HG02642 (cell line): ENCODE measurements at regions not wholly inside any gene's neighbourhood (a gene's known extent, or its start where the extent isn't known, plus 50 kb on each side); places are given as distances from the start of the nearest gene placed in this dataset.
"Not testable (repeated sequence)": the region's sequence is repeated elsewhere in the genome, so short reads cannot be mapped to it uniquely, and the experiment has no call there.

Experiments used
- ATAC-seq: cut with Tn5 transposase; IDR thresholded peaks from one replicate; pipeline ENCODE4 v1.9.1; 2021; ENCODE audit warnings: mild to moderate bottlenecking; ENCODE audit not compliant: unreplicated experiment, poor library complexity

- not testable (repeated sequence) for ATAC-seq
Observed at GRCh38 chr9:67331634-67332033, 339.3 kb upstream of the SPATA31A3 start.

GRCh38 chr9:67313409-67313808 lies 321.1 kb upstream of the SPATA31A3 start:
- not testable (repeated sequence) for ATAC-seq

DNA sequence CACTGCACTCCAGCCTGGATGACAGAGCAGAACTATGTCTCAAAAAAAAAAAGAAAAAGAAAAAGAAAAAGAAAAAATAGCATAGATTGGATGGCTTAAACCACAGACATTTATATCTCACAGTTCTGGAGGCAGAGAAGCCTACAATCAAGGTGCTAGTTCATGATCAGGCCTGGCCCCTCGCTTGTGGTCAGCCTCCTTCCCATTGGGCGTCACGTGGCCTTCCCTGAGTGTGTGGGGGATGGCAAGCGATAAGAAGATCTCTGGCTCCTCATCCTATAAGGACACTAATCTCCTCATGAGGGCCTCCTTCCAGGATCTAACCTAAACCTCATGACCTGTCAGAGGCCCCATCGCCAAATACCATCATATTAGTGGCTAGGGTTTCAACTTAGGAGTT lies 320.2 kb upstream of the SPATA31A3 start:
- not testable (repeated sequence) for ATAC-seq

- not testable (repeated sequence) for ATAC-seq
Observed at GRCh38 chr9:67307109-67307508, 314.8 kb upstream of the SPATA31A3 start.

DNA sequence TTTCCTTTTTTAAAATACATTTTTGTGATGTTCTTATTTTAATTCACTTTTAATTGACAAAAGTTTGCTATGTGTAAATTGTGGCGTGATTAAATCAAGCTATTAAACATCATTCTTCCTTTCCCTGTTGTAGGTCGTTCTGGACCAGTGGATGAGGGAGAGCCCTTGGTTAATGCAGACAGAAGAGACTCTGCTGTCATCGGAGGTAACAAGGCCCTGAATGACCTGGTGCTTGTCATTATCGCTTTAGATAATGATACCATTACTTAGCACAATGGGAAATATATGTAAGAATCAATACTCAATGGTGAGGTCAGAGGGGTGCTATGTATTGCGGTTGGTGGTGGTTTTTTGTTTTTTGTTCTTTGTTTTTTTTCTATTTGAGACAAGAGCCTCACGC lies 296.4 kb upstream of the SPATA31A3 start:
- not testable (repeated sequence) for ATAC-seq

DNA sequence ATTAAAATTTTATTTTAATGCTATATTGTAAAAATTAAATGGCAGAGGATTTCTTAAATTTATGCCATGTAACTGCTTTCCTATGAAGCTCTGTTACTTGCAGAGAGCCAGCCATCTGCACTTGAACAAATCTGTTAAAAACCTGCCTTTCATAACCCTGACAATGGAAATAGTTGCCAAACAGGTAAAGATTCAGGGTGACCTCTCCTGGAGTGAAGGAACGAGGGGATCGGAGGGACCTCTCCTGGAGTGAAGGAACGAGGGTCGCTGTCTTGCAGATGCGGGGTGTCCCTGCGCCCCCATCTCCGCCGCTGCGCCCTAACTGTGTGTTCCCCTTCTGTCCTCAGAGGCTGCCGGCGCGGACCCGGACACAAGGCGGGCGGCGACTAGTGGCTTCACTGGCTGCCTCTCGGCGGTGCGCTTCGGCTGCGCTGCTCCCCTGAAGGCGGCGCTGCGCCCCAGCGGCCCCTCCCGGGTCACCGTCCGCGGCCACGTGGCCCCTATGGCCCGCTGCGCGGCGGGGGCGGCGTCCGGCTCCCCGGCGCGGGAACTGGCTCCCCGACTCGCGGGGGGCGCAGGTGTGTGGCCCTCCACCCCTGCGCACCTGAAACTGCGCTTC lies 295.9 kb upstream of the SPATA31A3 start:
- not testable (repeated sequence) for ATAC-seq

- ATAC-seq: not testable (repeated sequence)
Observed at GRCh38 chr9:67284299-67284698, 291.9 kb upstream of the SPATA31A3 start.

DNA sequence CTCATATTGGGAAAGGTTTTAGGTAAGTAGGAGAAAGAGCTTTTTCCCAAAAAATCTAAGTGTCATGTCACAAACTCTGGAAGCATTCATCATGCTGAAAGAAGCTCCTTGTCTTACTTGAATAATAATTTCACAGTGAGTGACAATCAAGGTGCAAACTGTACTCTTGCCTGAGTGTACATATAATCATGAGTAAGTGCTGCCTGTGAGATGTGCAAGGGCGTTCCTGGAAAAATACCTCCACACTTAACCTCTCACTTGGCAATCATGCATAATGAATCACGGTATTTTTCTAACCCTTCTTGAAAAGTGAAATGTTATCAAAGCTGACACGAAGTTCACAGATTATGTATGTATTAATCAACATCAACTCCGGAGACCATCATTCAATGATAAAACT lies 289.2 kb upstream of the SPATA31A3 start:
- ATAC-seq: not testable (repeated sequence)

- ATAC-seq: not testable (repeated sequence)
Observed at GRCh38 chr9:67269692-67270091, 277.3 kb upstream of the SPATA31A3 start.

DNA sequence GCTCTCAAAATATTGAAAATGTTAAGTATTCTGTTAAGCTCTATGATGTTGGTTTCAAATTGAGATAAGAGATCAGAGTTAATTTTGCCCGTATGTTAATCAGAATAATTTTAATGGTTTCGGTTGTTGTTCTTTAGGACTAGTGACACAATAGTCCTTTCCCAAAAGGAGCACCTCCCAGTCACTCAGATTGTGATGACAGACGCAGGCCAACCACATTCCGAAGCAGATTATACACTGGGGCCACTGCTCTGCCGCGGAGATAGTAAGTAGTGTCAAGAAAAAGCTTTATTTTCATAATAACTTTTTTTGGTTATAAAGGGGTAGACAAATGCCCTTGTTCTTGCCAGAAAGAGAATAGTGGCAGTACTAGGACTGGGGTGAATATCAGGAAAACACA lies 265.5 kb upstream of the SPATA31A3 start:
- not testable (repeated sequence) for ATAC-seq

DNA sequence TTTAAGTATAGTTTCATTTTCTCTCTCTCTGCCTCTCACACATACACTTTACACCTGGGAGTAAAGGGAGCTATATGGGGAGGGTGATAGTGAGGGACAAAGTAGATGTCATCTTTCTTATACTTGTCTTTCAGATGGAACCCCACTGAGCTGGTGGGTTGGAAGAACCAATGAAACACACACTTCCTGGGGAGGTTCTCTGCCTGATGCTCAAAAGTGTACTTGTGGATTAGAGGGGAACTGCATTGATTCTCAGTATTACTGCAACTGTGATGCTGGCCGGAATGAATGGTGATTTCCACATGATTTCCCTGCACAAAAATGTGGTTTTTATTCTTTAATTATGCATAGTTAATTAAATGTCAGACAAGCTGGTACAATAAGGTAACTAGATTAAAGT lies 256.6 kb upstream of the SPATA31A3 start:
- not testable (repeated sequence) for ATAC-seq

DNA sequence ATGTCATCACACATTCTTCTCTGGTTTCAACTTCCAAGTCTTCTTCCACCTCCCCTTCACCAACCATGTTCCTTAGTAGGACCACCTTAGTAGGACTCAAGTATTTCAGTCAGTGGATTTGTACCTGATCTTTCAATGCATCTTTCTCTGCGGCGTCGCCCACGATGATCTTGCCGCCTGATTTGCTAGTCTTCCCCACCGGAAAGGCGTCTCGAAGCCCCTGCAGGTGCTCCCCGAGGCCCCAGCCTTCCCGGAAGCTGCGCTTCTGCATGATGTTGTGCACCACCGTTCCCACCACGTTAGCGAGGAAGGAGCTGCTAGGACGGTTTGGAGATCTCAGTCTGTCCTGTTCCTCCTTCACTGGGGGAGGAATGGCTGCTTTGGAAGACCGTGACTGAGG lies 219.7 kb upstream of the SPATA31A3 start:
- not testable (repeated sequence) for ATAC-seq

- ATAC-seq: not testable (repeated sequence)
Observed at GRCh38 chr9:67210842-67211241, 218.5 kb upstream of the SPATA31A3 start.

- ATAC-seq: not testable (repeated sequence)
Observed at GRCh38 chr9:67208831-67209437, 216.6 kb upstream of the SPATA31A3 start.

DNA sequence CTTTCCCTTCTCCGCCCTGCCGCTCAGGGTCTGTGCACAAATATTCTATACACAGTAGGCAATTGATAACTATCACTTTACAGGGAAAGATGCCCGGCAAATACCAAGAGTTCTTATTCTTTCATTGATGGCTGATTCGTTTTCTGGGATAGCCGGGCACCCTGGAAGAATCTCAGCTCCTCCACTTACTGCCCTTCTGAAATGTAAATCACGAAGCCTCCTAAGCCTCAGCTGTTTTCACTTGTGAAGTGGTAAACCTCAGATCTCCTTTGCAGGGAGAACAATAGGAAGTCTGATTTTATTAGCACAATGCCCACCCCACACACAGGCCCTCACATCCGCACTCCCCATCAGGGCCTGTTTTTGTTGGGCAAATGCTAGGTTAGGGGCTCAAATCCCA lies 203.8 kb upstream of the SPATA31A3 start:
- not testable (repeated sequence) for ATAC-seq

GRCh38 chr9:67195357-67195756 lies 203.0 kb upstream of the SPATA31A3 start:
- not testable (repeated sequence) for ATAC-seq

- not testable (repeated sequence) for ATAC-seq
Observed at GRCh38 chr9:67179185-67179584, 186.8 kb upstream of the SPATA31A3 start.

DNA sequence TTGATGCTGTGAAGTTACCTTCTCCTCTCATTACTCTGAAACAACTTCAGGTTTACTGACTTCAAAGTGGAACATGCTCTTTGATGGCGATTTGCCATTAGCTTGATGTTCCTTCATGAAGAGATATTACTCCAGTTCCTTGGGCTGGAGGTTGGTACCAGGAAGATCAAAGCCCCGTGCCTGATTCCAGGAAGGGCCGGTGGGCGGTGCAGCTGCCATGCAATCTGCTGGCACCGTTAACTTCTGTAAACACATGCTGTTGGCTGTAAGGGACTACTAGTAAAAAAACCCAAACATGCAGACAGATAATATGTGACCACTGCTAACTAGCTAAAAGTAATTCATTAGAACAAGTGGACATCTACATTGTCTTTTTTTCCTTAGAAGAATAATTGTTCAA lies 182.8 kb upstream of the SPATA31A3 start:
- ATAC-seq: not testable (repeated sequence)

- ATAC-seq: not testable (repeated sequence)
Observed at GRCh38 chr9:67171721-67172120, 179.4 kb upstream of the SPATA31A3 start.

DNA sequence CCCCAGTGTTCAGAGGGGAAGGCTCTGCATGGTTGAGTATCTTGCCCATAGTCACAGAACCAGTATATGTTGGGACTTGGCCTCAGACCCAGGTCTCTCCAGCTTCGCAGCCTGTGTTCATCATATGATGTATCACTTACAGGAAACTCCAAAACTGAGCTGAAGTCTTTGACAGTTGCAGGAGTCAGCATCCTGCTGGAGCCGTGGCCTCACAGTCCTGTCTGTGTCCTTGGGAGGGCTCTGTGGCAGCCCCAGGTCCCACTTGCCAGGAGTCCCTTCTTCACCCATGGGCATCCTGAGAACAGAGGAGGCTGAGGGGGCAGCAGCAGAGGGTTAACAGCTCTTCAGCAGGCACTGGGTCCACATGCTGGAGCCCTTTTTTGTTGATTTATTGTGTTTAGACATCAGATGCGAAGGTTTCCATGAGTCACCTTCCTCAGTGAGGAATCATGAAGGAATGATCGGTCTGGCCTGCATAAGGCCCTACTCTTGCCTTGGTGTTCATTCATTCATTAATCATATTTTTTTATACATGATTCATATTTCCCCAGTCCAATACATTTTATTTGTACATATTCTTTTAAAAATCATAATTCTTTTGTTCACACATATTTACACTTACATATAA lies 176.3 kb upstream of the SPATA31A3 start:
- not testable (repeated sequence) for ATAC-seq

DNA sequence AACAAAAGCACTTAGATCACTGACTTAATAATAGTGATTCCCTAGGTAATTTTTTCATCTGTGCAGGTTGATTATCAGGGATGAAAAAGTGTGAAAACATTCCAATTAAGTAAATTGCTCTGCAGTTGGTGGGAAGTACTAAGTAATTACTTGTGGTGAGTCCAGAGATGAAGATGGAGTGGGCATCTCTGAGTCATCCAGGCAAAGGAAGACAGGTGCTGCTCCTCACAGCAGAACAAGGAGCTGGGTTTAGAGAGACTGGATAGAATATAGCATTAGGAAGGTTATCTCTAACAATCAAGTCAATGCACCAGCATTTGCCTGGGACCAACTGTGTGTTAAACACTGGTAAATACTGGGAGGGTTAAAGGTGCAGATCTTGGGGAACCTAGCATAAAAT lies 174.0 kb upstream of the SPATA31A3 start:
- ATAC-seq: not testable (repeated sequence)
